AG04449 (cell line): ENCODE measurements at regions not wholly inside any gene's neighbourhood (a gene's known extent, or its start where the extent isn't known, plus 50 kb on each side); places are given as distances from the start of the nearest gene placed in this dataset.

Source experiments
- CTCF ChIA-PET: fragments of 350-600 bp; formaldehyde crosslinking; extraction: SDS; loops from one replicate; lab custom pipeline; 2021; ENCODE audit warnings: antibody characterized with exemption; lab: Yijun Ruan, JAX
- POLR2A ChIA-PET: fragments of 400-600, 350-600 bp; formaldehyde crosslinking; extraction: SDS; loops from one replicate; lab custom pipeline; 2020; ENCODE audit warnings: antibody characterized with exemption, inconsistent platforms; lab: Yijun Ruan, JAX
- DNase-seq: peaks from one replicate; pipeline ENCODE4 v3.0.0-alpha.2; 2010; ENCODE audit warnings: low read depth, low spot score
- H3K4me3 ChIP-seq: 2 replicates; pipeline ENCODE4 v1.5.1; 2011; ENCODE audit warnings: low read depth, mild to moderate bottlenecking, control low read depth, low read length
- CTCF ChIP-seq: IDR thresholded peaks from one replicate; pipeline ENCODE4 v1.5.1; 2011; ENCODE audit warnings: mild to moderate bottlenecking, moderate library complexity, low read length, control low read depth, inconsistent platforms; ENCODE audit not compliant: insufficient read depth; ENCODE audit errors: missing control alignments

- no peak for TF ChIP-seq CTCF
Measured at GRCh38 chr4:81356621-81357020, 115.1 kb downstream of the RASGEF1B start.

GRCh38 chr4:81355136-81355535 is 116.6 kb downstream of the RASGEF1B start:
- H3K4me3 ChIP-seq = no peak overlapping the region
- no peak for DNase-seq
- TF ChIP-seq CTCF = no peak
- POLR2A ChIA-PET = no interaction called here
- CTCF ChIA-PET = interaction anchor here (1.2 to 6.4 kb wide), 2 partner anchors 286 to 989 kb away, joined by 4 to 91 read pairs; no protein-coding TSS in a partner anchor

More at GRCh38 chr4:81356621-81357020, 115.1 kb downstream of the RASGEF1B start:
- ChIA-PET POLR2A (no interaction called here), CTCF (interaction anchor here (6.4 kb wide), 1 partner anchor 287 kb away, joined by 91 read pairs; no protein-coding TSS in a partner anchor)
- no peak for DNase-seq
- H3K4me3 ChIP-seq = no peak overlapping the region

GRCh38 chr4:81353861-81354260 is 117.8 kb downstream of the RASGEF1B start:
- DNase-seq = no peak
- no peak overlapping the region for H3K4me3 ChIP-seq
- ChIA-PET CTCF (interaction anchor here (0.9 to 6.4 kb wide), 4 partner anchors 8 to 988 kb away, joined by 3 to 91 read pairs (median 4); no protein-coding TSS in a partner anchor), POLR2A (no interaction called here)
- no peak for TF ChIP-seq CTCF

- POLR2A ChIA-PET = no interaction called here
- no peak for TF ChIP-seq CTCF
- CTCF ChIA-PET = interaction anchor here (0.8 to 6.4 kb wide), 22 partner anchors 9 to 363 kb away, joined by 3 to 91 read pairs (median 6); no protein-coding TSS in a partner anchor
Measured at GRCh38 chr4:81352446-81352835, 119.3 kb downstream of the RASGEF1B start.

GRCh38 chr4:81351654-81352445 is 119.9 kb downstream of the RASGEF1B start:
- CTCF ChIA-PET = interaction anchor here (0.6 to 6.4 kb wide), 32 partner anchors 7 to 989 kb away, joined by 3 to 91 read pairs (median 5); no protein-coding TSS in a partner anchor
- peak; percentile 26 for DNase-seq
- POLR2A ChIA-PET = no interaction called here
- TF ChIP-seq CTCF = peak; percentile 85
- H3K4me3 ChIP-seq = no peak overlapping the region

More at GRCh38 chr4:81352446-81352835, 119.3 kb downstream of the RASGEF1B start:
- DNase-seq = peak; percentile 7
- no peak overlapping the region for H3K4me3 ChIP-seq

- CTCF ChIA-PET = interaction anchor here (1.0 to 6.4 kb wide), 5 partner anchors 11 to 280 kb away, joined by 3 to 91 read pairs (median 8); no protein-coding TSS in a partner anchor
- TF ChIP-seq CTCF = no peak
- no peak for DNase-seq
- POLR2A ChIA-PET = no interaction called here
- H3K4me3 ChIP-seq = no peak overlapping the region
Measured at GRCh38 chr4:81350040-81350439, 121.7 kb downstream of the RASGEF1B start.
